HCT116 (cell line): ENCODE measurements at regions not wholly inside any gene's neighbourhood (a gene's known extent, or its start where the extent isn't known, plus 50 kb on each side); places are given as distances from the start of the nearest gene placed in this dataset.

Experiments used
- ATAC-seq: fragments of 200-7000 bp; cut with Tn5 transposase; 2 replicates; pipeline ENCODE4 v1.9.1; 2020; ENCODE audit warnings: mild to moderate bottlenecking, moderate library complexity
- BruUV-seq: library from RNA; stranded (reverse); fragments of 400-500 nt; replicated peaks from 2 replicates; lab custom pipeline; 2021; lab: Mats Ljungman, UMichigan
- CTCF ChIA-PET: fragments of 300-600 bp; sonication (Branson Sonifier 250); formaldehyde crosslinking; loops from one replicate; lab custom pipeline; 2021; ENCODE audit warnings: antibody characterized with exemption; lab: Charles Lee
- POLR2A ChIA-PET: fragments of 300-600, 350-600 bp; sonication (Branson Sonifier 250); formaldehyde crosslinking; loops from one replicate; lab custom pipeline; 2021; ENCODE audit warnings: antibody characterized with exemption; lab: Charles Lee
- RAD21 ChIA-PET, 2 experiments: fragments of 300-600 bp; sonication (Branson Sonifier 250); formaldehyde crosslinking; loops; one replicate each; lab custom pipeline; 2023; ENCODE audit warnings: low total read pairs in 2 of 2; ENCODE audit not compliant: uncharacterized antibody in 2 of 2, unreplicated experiment in 2 of 2, low non-redundant PET in 1 of 2; lab: Charles Lee
- DNase-seq: peaks from one replicate; pipeline ENCODE4 v3.0.0-alpha.2; 2010; ENCODE audit warnings: low read depth, low spot score
- H2AFZ ChIP-seq: fragments of 200-600 bp; shearing (Covaris generic), sonication (generic); 2 replicates; pipeline ENCODE4 v1.6.1; 2017; ENCODE audit warnings: low read depth, mixed run types, mixed read lengths, antibody characterized with exemption, low read length; ENCODE audit not compliant: poor library complexity, severe bottlenecking
- H3K27ac ChIP-seq: 2 replicates; pipeline ENCODE4 v1.5.1; 2012; ENCODE audit warnings: low read depth, low read length
- H3K27me3 ChIP-seq: fragments of 200-600 bp; sonication (generic); 2 replicates; pipeline ENCODE4 v1.6.1; 2016; ENCODE audit warnings: mixed run types, low read length, mixed read lengths; ENCODE audit not compliant: insufficient read depth
- H3K36me3 ChIP-seq, 2 experiments: fragments of 200-500 bp in 1 of 2; fragments of 200-600 bp in 1 of 2; sonication (Bioruptor generic) in 1 of 2; sonication (generic) in 1 of 2; 2 replicates each; pipeline versions ENCODE4 v1.5.1 to v1.6.1; 2014 to 2016; ENCODE audit warnings: low read length in 2 of 2, inconsistent platforms in 1 of 2, mixed read lengths in 1 of 2, mixed run types in 1 of 2; ENCODE audit not compliant: insufficient read depth in 2 of 2, control insufficient read depth in 1 of 2
- H3K4me1 ChIP-seq, 2 experiments: fragments of 200-600 bp in 1 of 2; sonication (generic) in 1 of 2; 2 replicates each; pipeline versions ENCODE4 v1.5.1 to v1.6.1; 2012 to 2017; ENCODE audit warnings: low read length in 2 of 2, inconsistent platforms in 1 of 2, mild to moderate bottlenecking in 1 of 2, mixed read lengths in 1 of 2, mixed run types in 1 of 2, moderate library complexity in 1 of 2; ENCODE audit not compliant: insufficient read depth in 2 of 2, control insufficient read depth in 1 of 2
- H3K4me2 ChIP-seq: fragments of 200-600 bp; sonication (generic); 2 replicates; pipeline ENCODE4 v1.6.1; 2017; ENCODE audit warnings: mixed run types, low read length, mixed read lengths
- H3K4me3 ChIP-seq, 2 experiments: fragments of 200-600 bp in 1 of 2; sonication (generic) in 1 of 2; replicated peaks in 1 of 2; 2 replicates each; pipeline ENCODE4 v1.5.1; 2011 to 2016; ENCODE audit warnings: low read length in 2 of 2, control low read depth in 1 of 2, low read depth in 1 of 2, mild to moderate bottlenecking in 1 of 2, mixed read lengths in 1 of 2, mixed run types in 1 of 2
- H3K79me2 ChIP-seq: fragments of 200-600 bp; sonication (generic); 2 replicates; pipeline ENCODE4 v1.6.1; 2017; ENCODE audit warnings: mild to moderate bottlenecking, mixed run types, low read length, moderate library complexity, mixed read lengths; ENCODE audit not compliant: insufficient read depth
- H3K9ac ChIP-seq: fragments of 200-600 bp; sonication (generic); 2 replicates; pipeline ENCODE4 v1.6.1; 2016; ENCODE audit warnings: low read length, mixed read lengths
- H3K9me2 ChIP-seq: fragments of 200-600 bp; sonication (generic), shearing (Covaris generic); 2 replicates; pipeline ENCODE4 v1.6.1; 2017; ENCODE audit warnings: mixed run types, mild to moderate bottlenecking, moderate library complexity; ENCODE audit not compliant: insufficient read depth
- H3K9me3 ChIP-seq, 2 experiments: fragments of 200-500 bp in 1 of 2; fragments of 200-600 bp in 1 of 2; sonication (Bioruptor generic) in 1 of 2; sonication (generic) in 1 of 2; 2 replicates each; pipeline ENCODE4 v1.6.1; 2014 to 2017; ENCODE audit warnings: low read length in 2 of 2, mixed read lengths in 2 of 2, inconsistent platforms in 1 of 2, low read depth in 1 of 2, mild to moderate bottlenecking in 1 of 2, mixed run types in 1 of 2, moderate library complexity in 1 of 2; ENCODE audit not compliant: control insufficient read depth in 1 of 2, insufficient read depth in 1 of 2
- H4K20me1 ChIP-seq: fragments of 200-600 bp; sonication (generic), shearing (Covaris generic); 2 replicates; pipeline ENCODE4 v1.6.1; 2017; ENCODE audit warnings: mixed run types, mild to moderate bottlenecking, moderate library complexity; ENCODE audit not compliant: insufficient read depth
- ATF3 ChIP-seq: IDR thresholded peaks from 2 replicates; pipeline ENCODE4 v1.6.1; 2012
- CBX3 ChIP-seq: IDR thresholded peaks from 2 replicates; pipeline ENCODE4 v1.6.1; 2012; ENCODE audit warnings: low read depth
- CTCF ChIP-seq, 3 experiments: fragments of 200-600 bp in 1 of 3; sonication (generic) in 1 of 3; IDR thresholded peaks in 2 of 3; conservative IDR thresholded peaks in 1 of 3; 2 replicates each; pipeline ENCODE4 v1.5.1; 2012 to 2017; ENCODE audit warnings: low read depth in 2 of 3, low read length in 2 of 3, antibody characterized with exemption in 1 of 3, borderline replicate concordance in 1 of 3, control low read depth in 1 of 3, mild to moderate bottlenecking in 1 of 3, mixed read lengths in 1 of 3, mixed run types in 1 of 3, moderate library complexity in 1 of 3; ENCODE audit not compliant: insufficient read depth in 1 of 3
- ELF1 ChIP-seq: IDR thresholded peaks from 2 replicates; pipeline ENCODE4 v1.6.1; 2012; ENCODE audit warnings: low read depth, borderline replicate concordance
- EZH2 ChIP-seq: fragments of 200-600 bp; sonication (generic); IDR thresholded peaks from 2 replicates; pipeline ENCODE4 v1.6.1; 2017; ENCODE audit warnings: antibody characterized with exemption, mixed run types
- FOSL1 ChIP-seq: IDR thresholded peaks from 2 replicates; pipeline ENCODE4 v1.6.1; 2012; ENCODE audit warnings: low read depth
- JUND ChIP-seq: IDR thresholded peaks from 2 replicates; pipeline ENCODE4 v1.6.1; 2012
- POLR2AphosphoS5 ChIP-seq: IDR thresholded peaks from 2 replicates; pipeline ENCODE4 v1.6.1; 2011; ENCODE audit warnings: mild to moderate bottlenecking, low read depth, low read length, moderate library complexity
- RAD21 ChIP-seq: IDR thresholded peaks from 2 replicates; pipeline ENCODE4 v1.6.1; 2012; ENCODE audit warnings: low read depth, mild to moderate bottlenecking
- REST ChIP-seq: IDR thresholded peaks from 2 replicates; pipeline ENCODE4 v1.6.1; 2012; ENCODE audit warnings: low read depth
- SP1 ChIP-seq: IDR thresholded peaks from 2 replicates; pipeline ENCODE4 v1.6.1; 2012; ENCODE audit warnings: low read depth
- SRF ChIP-seq: IDR thresholded peaks from 2 replicates; pipeline ENCODE4 v1.6.1; 2012; ENCODE audit warnings: low read depth
- TCF7L2 ChIP-seq: IDR thresholded peaks from 2 replicates; pipeline ENCODE4 v1.7.0; 2011; ENCODE audit warnings: borderline replicate concordance, inconsistent platforms; ENCODE audit not compliant: insufficient read depth, insufficient read length; ENCODE audit errors: extremely low read depth
- YY1 ChIP-seq: IDR thresholded peaks from 2 replicates; pipeline ENCODE4 v1.6.1; 2011; ENCODE audit warnings: low read length, low read depth, moderate library complexity, mild to moderate bottlenecking; ENCODE audit not compliant: insufficient replicate concordance; ENCODE audit errors: extremely low read depth
- ZBTB33 ChIP-seq: IDR thresholded peaks from 2 replicates; pipeline ENCODE4 v1.6.1; 2011; ENCODE audit warnings: mild to moderate bottlenecking, low read length, moderate library complexity; ENCODE audit not compliant: insufficient replicate concordance; ENCODE audit errors: extremely low read depth
- ZFX ChIP-seq: fragments of 450-650 bp; IDR thresholded peaks from 2 replicates; pipeline ENCODE4 v1.6.1; 2017
- ZNF274 ChIP-seq: fragments of 200-500 bp; sonication (Bioruptor generic); IDR thresholded peaks from 2 replicates; pipeline ENCODE4 v1.6.1; 2014; ENCODE audit warnings: mild to moderate bottlenecking, low read depth, low read length, inconsistent platforms
- intact Hi-C: fragments of 100-400 bp; cut with micrococcal nuclease; formaldehyde crosslinking; loops from 2 replicates; pipeline ENCODE4 v1.10.0; 2022
- TF ChIP-seq, protein P1 (sequence below): IDR thresholded peaks from 2 replicates; pipeline ENCODE4 v1.6.1; 2012

- Histone ChIP-seq H3K9me2 (no peaks in the 10 kb centered on the region), H3K27ac (no peak overlapping the region), H4K20me1 (no peaks in the 10 kb centered on the region), H3K4me3 (no peak overlapping the region), H3K9me3 (no peaks in the 10 kb centered on the region), H3K79me2 (no peaks in the 10 kb centered on the region), H3K9ac (no peak overlapping the region), H3K4me1 (no peaks in the 10 kb centered on the region), H3K4me2 (no peak overlapping the region), H2AFZ (no peak overlapping the region), H3K36me3 (no peaks in the 10 kb centered on the region), H3K27me3 (no peaks in the 10 kb centered on the region)
- POLR2A ChIA-PET, result no interaction called here
- no TSS peak for BruUV-seq
- CTCF ChIA-PET, result no interaction called here
- ATAC-seq, result no peak; the same call in 1 of the 2 replicates
- DNase-seq, result no peak
- intact Hi-C loops, result no loop called here
- TF ChIP-seq ATF3 (no peak), REST (no peak), EZH2 (no peak), FOSL1 (no peak), SP1 (no peak), TCF7L2 (no peak), SRF (no peak), JUND (no peak), YY1 (no peak), RAD21 (no peak), ZBTB33 (no peak), ZFX (no peak), ELF1 (no peak), POLR2AphosphoS5 (no peak), CTCF (IDR thresholded peaks at IDR 0.05 in 2 of 3, conservative IDR thresholded peaks at IDR 0.05 in 1 of 3; ENCODE audit: borderline replicate concordance in 1 of 3, insufficient read depth in 1 of 3, low read depth in 2 of 3, low read length in 2 of 3) (no peak), ZNF274 (no peak), CBX3 (no peak)
- TF ChIP-seq, protein P1, sequence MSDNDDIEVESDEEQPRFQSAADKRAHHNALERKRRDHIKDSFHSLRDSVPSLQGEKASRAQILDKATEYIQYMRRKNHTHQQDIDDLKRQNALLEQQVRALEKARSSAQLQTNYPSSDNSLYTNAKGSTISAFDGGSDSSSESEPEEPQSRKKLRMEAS, result no peak
- RAD21 ChIA-PET, result no interaction called here
These were observed 52.2 kb upstream of the ADGRG2 start for GRCh38 chrX:19174401-19175025.
